Omental fat pad (tissue), 3 donors: ENCODE measurements at regions not wholly inside any gene's neighbourhood (a gene's known extent, or its start where the extent isn't known, plus 50 kb on each side); places are given as distances from the start of the nearest gene placed in this dataset.

Experiments used
- ATAC-seq: fragments of 150-250 bp; one replicate; pipeline ENCODE4 v1.9.1; 2016; ENCODE audit warnings: mild to moderate bottlenecking, moderate library complexity; ENCODE audit not compliant: low FRiP score
- DNase-seq: peaks from one replicate; pipeline ENCODE4 v3.0.0-alpha.2; 2019; ENCODE audit warnings: low spot score
- TF ChIP-seq, protein P1 (sequence below), 3 donors: fragments of 450-650 bp; IDR thresholded peaks; one replicate each; pipeline ENCODE4 v1.5.1; 2016 to 2017; ENCODE audit warnings: antibody characterized with exemption in 3 of 3, mild to moderate bottlenecking in 3 of 3, moderate library complexity in 2 of 3

DNA sequence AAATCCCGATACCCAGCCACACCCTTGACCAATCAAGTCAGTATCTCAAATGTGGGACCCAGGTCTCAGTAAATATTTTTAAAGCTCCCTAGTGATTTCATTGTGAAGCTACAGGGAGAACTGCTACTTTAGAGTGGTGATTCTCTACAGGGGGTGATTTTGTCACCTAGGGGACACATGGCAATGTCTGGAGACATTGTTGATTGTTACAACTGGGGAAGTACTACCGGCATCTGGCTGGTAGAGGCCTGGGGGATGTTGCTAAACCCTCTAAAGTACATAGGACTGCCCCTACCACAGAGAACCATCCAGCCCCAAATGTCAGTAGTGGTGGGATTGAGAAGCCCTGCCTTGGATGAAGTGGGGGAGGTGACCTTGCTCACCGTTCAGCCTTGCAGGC is 152.9 kb downstream of the RPS24 start:
- ATAC-seq (no peak), DNase-seq (no peak)
- TF ChIP-seq, protein P1, sequence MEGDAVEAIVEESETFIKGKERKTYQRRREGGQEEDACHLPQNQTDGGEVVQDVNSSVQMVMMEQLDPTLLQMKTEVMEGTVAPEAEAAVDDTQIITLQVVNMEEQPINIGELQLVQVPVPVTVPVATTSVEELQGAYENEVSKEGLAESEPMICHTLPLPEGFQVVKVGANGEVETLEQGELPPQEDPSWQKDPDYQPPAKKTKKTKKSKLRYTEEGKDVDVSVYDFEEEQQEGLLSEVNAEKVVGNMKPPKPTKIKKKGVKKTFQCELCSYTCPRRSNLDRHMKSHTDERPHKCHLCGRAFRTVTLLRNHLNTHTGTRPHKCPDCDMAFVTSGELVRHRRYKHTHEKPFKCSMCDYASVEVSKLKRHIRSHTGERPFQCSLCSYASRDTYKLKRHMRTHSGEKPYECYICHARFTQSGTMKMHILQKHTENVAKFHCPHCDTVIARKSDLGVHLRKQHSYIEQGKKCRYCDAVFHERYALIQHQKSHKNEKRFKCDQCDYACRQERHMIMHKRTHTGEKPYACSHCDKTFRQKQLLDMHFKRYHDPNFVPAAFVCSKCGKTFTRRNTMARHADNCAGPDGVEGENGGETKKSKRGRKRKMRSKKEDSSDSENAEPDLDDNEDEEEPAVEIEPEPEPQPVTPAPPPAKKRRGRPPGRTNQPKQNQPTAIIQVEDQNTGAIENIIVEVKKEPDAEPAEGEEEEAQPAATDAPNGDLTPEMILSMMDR (IDR thresholded peaks at IDR 0.05) = no peak

DNA sequence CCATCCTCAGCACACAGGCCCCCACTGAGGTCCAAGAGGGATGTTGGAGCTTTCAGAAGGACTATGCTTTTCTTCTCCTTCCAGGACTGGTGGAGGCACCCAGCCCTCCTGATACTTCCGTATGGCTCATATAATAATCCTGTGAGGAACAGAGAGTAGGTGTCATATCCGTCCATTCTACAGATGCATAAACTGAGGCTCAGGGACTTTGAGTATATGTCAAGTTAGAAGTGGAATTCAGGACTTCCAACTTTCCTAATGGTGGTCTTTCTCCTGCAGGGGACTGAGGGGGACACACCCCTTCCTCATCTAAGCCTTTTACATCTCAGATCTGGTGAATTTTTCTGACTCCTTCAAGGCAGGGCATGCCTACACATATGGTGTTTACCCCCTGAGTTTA is 153.7 kb downstream of the RPS24 start:
- no peak for ATAC-seq
- no peak for DNase-seq
- TF ChIP-seq, protein P1 (IDR thresholded peaks at IDR 0.05) = no peak

DNA sequence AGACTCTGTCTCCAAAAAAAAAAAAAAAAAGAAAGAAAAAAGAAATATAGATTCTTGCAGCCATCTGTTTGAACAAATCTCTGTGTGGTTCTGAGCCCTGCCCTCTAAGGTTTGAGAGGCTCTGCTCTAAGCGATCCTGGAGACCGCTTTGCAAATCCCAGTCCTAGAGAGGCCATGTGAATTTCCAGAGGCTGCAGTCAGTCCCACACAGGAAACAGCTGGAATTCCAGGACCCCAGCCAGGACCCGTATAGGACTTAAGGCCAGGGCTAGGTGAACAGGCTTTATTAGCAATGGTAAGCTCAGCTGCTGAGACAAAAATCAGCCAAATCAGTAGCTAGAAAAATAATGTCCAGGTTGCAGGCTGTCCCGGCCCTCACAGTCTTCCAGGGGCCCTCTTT is 154.8 kb downstream of the RPS24 start:
- TF ChIP-seq, protein P1 (IDR thresholded peaks at IDR 0.05) = no peak
- ATAC-seq (no peak), DNase-seq (no peak)

DNA sequence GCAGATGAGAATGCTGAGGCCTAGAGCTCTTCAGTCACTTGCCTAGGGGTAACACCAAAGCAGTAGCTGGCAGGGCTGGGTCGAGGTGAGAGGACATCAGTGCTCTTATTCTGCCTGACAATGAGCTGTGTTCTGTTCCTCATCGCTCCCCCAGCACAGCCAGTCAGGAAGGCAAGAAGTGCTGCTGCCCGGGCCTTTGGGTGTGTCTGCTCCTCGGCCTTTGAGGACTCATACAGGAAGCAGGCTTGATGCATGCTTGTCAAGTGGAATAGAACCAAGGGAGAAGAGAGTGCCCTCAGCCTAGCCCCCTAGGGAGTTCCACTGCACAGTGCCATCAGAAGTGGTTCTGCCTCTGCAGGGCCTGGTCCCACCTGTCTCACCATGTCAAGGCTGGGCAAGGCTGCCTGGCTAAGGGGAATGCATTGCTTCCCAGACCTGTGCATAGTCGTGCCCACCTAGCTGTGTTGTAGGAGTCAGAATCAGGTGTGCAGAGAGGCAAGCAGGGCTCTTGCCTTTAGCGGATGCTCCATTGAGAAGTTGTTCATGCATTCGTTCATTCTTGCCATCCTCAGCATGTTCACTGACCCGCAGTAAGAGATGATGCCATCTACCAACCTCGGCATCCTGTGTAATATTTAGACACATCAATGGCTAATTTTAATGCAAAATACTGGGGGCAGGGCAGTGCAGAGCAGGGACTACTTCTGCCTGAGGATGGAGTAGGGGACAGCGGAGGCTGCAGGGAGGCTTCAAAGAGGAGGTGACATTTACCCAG is 156.6 kb downstream of the RPS24 start:
- no peak for DNase-seq
- no peak for ATAC-seq
- TF ChIP-seq, protein P1 (IDR thresholded peaks at IDR 0.05) = no peak

DNA sequence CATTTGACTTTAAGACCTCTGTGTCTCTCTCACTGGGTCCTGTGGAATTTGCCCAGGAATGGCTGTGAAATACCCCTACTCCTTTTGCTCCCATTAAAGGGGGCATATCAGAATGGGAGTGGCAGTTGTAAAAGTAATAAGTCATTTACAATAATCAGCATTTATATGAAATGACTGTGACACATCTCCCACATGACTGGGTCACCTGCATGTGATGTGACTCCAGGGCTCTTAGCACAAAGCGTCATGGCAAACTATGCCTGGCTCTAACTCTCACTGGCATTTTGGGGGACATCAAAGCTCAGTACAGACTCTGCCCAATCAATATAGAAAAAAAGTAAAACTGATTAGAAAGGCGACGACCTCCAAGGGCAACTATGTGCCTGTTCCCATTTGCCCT is 157.6 kb downstream of the RPS24 start:
- TF ChIP-seq, protein P1 (IDR thresholded peaks at IDR 0.05) = no peak
- no peak for DNase-seq
- no peak for ATAC-seq

DNA sequence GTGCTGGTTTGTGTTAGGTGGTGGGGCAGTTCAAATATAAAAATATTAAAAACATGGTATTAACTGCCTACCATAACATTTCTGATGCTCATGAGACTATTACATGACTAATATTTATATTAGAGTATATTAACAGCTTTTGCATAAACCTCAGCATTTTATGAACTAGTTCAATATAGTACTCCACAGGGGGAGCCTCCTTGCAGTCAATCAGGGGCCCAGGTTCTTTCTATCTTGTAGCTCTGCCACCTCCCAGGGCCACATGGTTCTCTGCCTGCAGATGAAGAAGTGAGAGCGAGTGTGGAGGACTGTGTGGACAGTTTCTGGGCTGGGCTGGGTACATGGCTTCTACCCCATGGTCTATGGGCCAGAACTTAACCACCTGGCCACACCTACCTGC is 159.5 kb downstream of the RPS24 start:
- DNase-seq = no peak
- TF ChIP-seq, protein P1 (IDR thresholded peaks at IDR 0.05) = no peak
- ATAC-seq = no peak

DNA sequence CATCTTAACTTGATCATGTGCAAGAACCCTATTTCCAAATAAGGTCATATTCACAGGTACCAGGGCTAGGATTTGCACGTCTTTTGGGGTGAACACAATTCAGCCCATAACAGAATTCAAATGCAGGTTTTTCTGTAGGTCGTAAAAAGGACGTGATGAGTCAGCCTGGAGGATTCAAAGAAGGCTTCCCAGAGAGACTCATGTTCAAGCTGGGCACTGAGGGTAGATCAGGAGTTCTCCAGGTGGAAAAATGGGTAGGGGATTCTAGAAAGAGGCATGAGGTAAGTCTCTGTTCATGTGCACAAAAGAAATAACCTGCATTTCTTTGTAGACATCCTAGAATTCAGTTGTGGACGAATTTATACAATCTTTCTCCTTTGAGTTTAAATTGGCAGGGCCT is 160.4 kb downstream of the RPS24 start:
- no peak for DNase-seq
- no peak for ATAC-seq
- TF ChIP-seq, protein P1 (IDR thresholded peaks at IDR 0.05) = no peak
